ENCODE measurements at regions not wholly inside any gene's neighbourhood (a gene's known extent, or its start where the extent isn't known, plus 50 kb on each side); places are given as distances from the start of the nearest gene placed in this dataset.
"Not testable (repeated sequence)": the region's sequence is repeated elsewhere in the genome, so short reads cannot be mapped to it uniquely, and the experiment has no call there.

- Mint-ChIP-seq H3K4me3 (peak overlapping the region; percentile 22 to 78 (median 54)), H3K4me1 (peaks cover 22 to 66% (median 52%) of the 10 kb centered on the region in 7 donors), H3K27me3 (no peaks in the 10 kb centered on the region), H3K9me3 (peaks cover 0 to 17% (median 0%) of the 10 kb centered on the region in 11 donors), H3K27ac (peak overlapping the region; percentile 71 to 94 (median 86)), H3K36me3 (peaks cover 0 to 13% (median 0%) of the 10 kb centered on the region in 5 donors)
- H3K27ac ChIP-seq (ENCODE audit: low read depth, low read length): peak overlapping the region; percentile 48
- no peaks in the 10 kb centered on the region for H3K27me3 ChIP-seq (ENCODE audit: control insufficient read depth in 2 of 2, insufficient read depth in 2 of 2, low read length in 2 of 2)
- CTCF ChIA-PET: no interaction called here
- ATAC-seq: peak; percentile 54
- intact Hi-C loops (cut with micrococcal nuclease): loop anchor here in 1 of 2 donors (5.0 to 10.0 kb wide), 2 partner anchors 43 to 100 kb away; no protein-coding TSS in a partner anchor
- DNase-seq: peak in 6 of 9 donors; percentile 36 to 62 (median 51)
- peaks cover 14 to 25% of the 10 kb centered on the region in 2 donors for H3K4me1 ChIP-seq (ENCODE audit: control insufficient read depth in 2 of 2, insufficient read depth in 2 of 2, low read length in 2 of 2)
- peak overlapping the region; percentile 18 for H3K4me3 ChIP-seq (ENCODE audit: low read length)
- POLR2A ChIA-PET: interaction anchor here (1.0 to 1.7 kb wide), 2 partner anchors 10 to 15 kb away, joined by 3 to 4 read pairs; no protein-coding TSS in a partner anchor
- no peaks in the 10 kb centered on the region for H3K36me3 ChIP-seq (ENCODE audit: control insufficient read depth in 2 of 3, insufficient read depth in 3 of 3, low read length in 3 of 3)
- H3K9me3 ChIP-seq (ENCODE audit: control insufficient read depth in 2 of 3, low read length in 3 of 3): no peaks in the 10 kb centered on the region
These were observed 117.1 kb upstream of the LIPC start for GRCh38 chr15:58314593-58315216.

- CTCF ChIA-PET: no interaction called here
- no peaks in the 10 kb centered on the region for H3K36me3 ChIP-seq (ENCODE audit: control insufficient read depth in 2 of 3, insufficient read depth in 3 of 3, low read length in 3 of 3)
- H3K9me3 Mint-ChIP-seq: peaks cover 0 to 21% (median 0%) of the 10 kb centered on the region in 11 donors
- intact Hi-C loops (cut with micrococcal nuclease): loop anchor here in 1 of 2 donors (5.0 to 10.0 kb wide), 2 partner anchors 39 to 96 kb away; no protein-coding TSS in a partner anchor
- ATAC-seq (no peak), DNase-seq (no peak)
- no peak overlapping the region for H3K27ac ChIP-seq (ENCODE audit: low read depth, low read length)
- H3K4me3 ChIP-seq (ENCODE audit: low read length): no peak overlapping the region
- peaks cover 18 to 43% (median 38%) of the 10 kb centered on the region in 7 donors for H3K4me1 Mint-ChIP-seq
- POLR2A ChIA-PET: no interaction called here
- H3K36me3 Mint-ChIP-seq: peaks cover 0 to 21% (median 0%) of the 10 kb centered on the region in 5 donors
- H3K4me3 Mint-ChIP-seq: no peak overlapping the region
- no peak overlapping the region for H3K27ac Mint-ChIP-seq
- H3K4me1 ChIP-seq (ENCODE audit: control insufficient read depth in 2 of 2, insufficient read depth in 2 of 2, low read length in 2 of 2): peaks cover 14 to 20% of the 10 kb centered on the region in 2 donors
- H3K27me3 ChIP-seq (ENCODE audit: control insufficient read depth in 2 of 2, insufficient read depth in 2 of 2, low read length in 2 of 2): no peaks in the 10 kb centered on the region
- H3K27me3 Mint-ChIP-seq: no peaks in the 10 kb centered on the region
- H3K9me3 ChIP-seq (ENCODE audit: control insufficient read depth in 2 of 3, low read length in 3 of 3): no peaks in the 10 kb centered on the region
These were observed 113.3 kb upstream of the LIPC start for GRCh38 chr15:58318517-58318916.

GRCh38 chr15:58321034-58321433 is 110.8 kb upstream of the LIPC start:
- no peaks in the 10 kb centered on the region for H3K9me3 ChIP-seq (ENCODE audit: control insufficient read depth in 2 of 3, low read length in 3 of 3)
- no peak overlapping the region for H3K4me3 Mint-ChIP-seq
- DNase-seq (no peak), ATAC-seq (no peak)
- H3K4me1 ChIP-seq (ENCODE audit: control insufficient read depth in 2 of 2, insufficient read depth in 2 of 2, low read length in 2 of 2): no peaks in the 10 kb centered on the region
- CTCF ChIA-PET: interaction anchor here (0.6 kb wide), 1 partner anchor 196 kb away, joined by 3 read pairs; no protein-coding TSS in a partner anchor
- H3K36me3 Mint-ChIP-seq: peaks cover 0 to 17% (median 0%) of the 10 kb centered on the region in 5 donors
- no peaks in the 10 kb centered on the region for H3K36me3 ChIP-seq (ENCODE audit: control insufficient read depth in 2 of 3, insufficient read depth in 3 of 3, low read length in 3 of 3)
- H3K4me3 ChIP-seq (ENCODE audit: low read length): no peak overlapping the region
- POLR2A ChIA-PET: no interaction called here
- intact Hi-C loops (cut with micrococcal nuclease): no loop called here
- H3K9me3 Mint-ChIP-seq: peaks cover 0 to 15% (median 0%) of the 10 kb centered on the region in 11 donors
- peaks cover 0 to 18% (median 13%) of the 10 kb centered on the region in 7 donors for H3K4me1 Mint-ChIP-seq
- peaks cover 0 to 15% (median 2%) of the 10 kb centered on the region in 5 donors for H3K27me3 Mint-ChIP-seq
- no peak overlapping the region for H3K27ac ChIP-seq (ENCODE audit: low read depth, low read length)
- no peaks in the 10 kb centered on the region for H3K27me3 ChIP-seq (ENCODE audit: control insufficient read depth in 2 of 2, insufficient read depth in 2 of 2, low read length in 2 of 2)
- peak overlapping the region in 1 of 9 donors; percentile 12 for H3K27ac Mint-ChIP-seq

- H3K4me1 Mint-ChIP-seq: peaks cover 0 to 5% (median 3%) of the 10 kb centered on the region in 7 donors
- peaks cover 0 to 18% (median 6%) of the 10 kb centered on the region in 5 donors for H3K27me3 Mint-ChIP-seq
- peaks cover 0 to 15% (median 0%) of the 10 kb centered on the region in 5 donors for H3K36me3 Mint-ChIP-seq
- CTCF ChIA-PET: no interaction called here
- Histone ChIP-seq H3K9me3 (ENCODE audit: control insufficient read depth in 2 of 3, low read length in 3 of 3) (no peaks in the 10 kb centered on the region), H3K36me3 (ENCODE audit: control insufficient read depth in 2 of 3, insufficient read depth in 3 of 3, low read length in 3 of 3) (no peaks in the 10 kb centered on the region), H3K4me1 (ENCODE audit: control insufficient read depth in 2 of 2, insufficient read depth in 2 of 2, low read length in 2 of 2) (no peaks in the 10 kb centered on the region), H3K27ac (ENCODE audit: low read depth, low read length) (no peak overlapping the region), H3K4me3 (ENCODE audit: low read length) (no peak overlapping the region), H3K27me3 (ENCODE audit: control insufficient read depth in 2 of 2, insufficient read depth in 2 of 2, low read length in 2 of 2) (no peaks in the 10 kb centered on the region)
- POLR2A ChIA-PET: no interaction called here
- intact Hi-C loops (cut with micrococcal nuclease): no loop called here
- DNase-seq (no peak), ATAC-seq (no peak)
- H3K9me3 Mint-ChIP-seq: peaks cover 0 to 14% (median 0%) of the 10 kb centered on the region in 11 donors
- no peak overlapping the region for H3K4me3 Mint-ChIP-seq
- no peak overlapping the region for H3K27ac Mint-ChIP-seq
These were observed 109.5 kb upstream of the LIPC start for GRCh38 chr15:58322253-58322652.

- CTCF ChIA-PET; H3K27me3 ChIP-seq (ENCODE audit: control insufficient read depth in 2 of 2, insufficient read depth in 2 of 2, low read length in 2 of 2); DNase-seq; H3K4me1 Mint-ChIP-seq; H3K27ac Mint-ChIP-seq; H3K4me1 ChIP-seq (ENCODE audit: control insufficient read depth in 2 of 2, insufficient read depth in 2 of 2, low read length in 2 of 2); H3K36me3 ChIP-seq (ENCODE audit: control insufficient read depth in 2 of 3, insufficient read depth in 3 of 3, low read length in 3 of 3); ATAC-seq; H3K9me3 ChIP-seq (ENCODE audit: control insufficient read depth in 2 of 3, low read length in 3 of 3); POLR2A ChIA-PET; H3K27ac ChIP-seq (ENCODE audit: low read depth, low read length); intact Hi-C loops (cut with micrococcal nuclease); H3K4me3 Mint-ChIP-seq; H3K4me3 ChIP-seq (ENCODE audit: low read length): not testable (repeated sequence)
- Mint-ChIP-seq H3K27me3 (peaks cover 0 to 18% (median 6%) of the 10 kb centered on the region in 5 donors), H3K9me3 (peaks cover 0 to 14% (median 0%) of the 10 kb centered on the region in 11 donors), H3K36me3 (peaks cover 0 to 10% (median 0%) of the 10 kb centered on the region in 5 donors)
These were observed 108.5 kb upstream of the LIPC start for GRCh38 chr15:58323321-58323720.

GRCh38 chr15:58324533-58324932 is 107.3 kb upstream of the LIPC start:
- Mint-ChIP-seq H3K27ac (peak overlapping the region in 1 of 9 donors; percentile 28), H3K9me3 (peaks cover 0 to 14% (median 0%) of the 10 kb centered on the region in 11 donors), H3K36me3 (peaks cover 0 to 12% (median 0%) of the 10 kb centered on the region in 5 donors), H3K27me3 (peaks cover 0 to 18% (median 6%) of the 10 kb centered on the region in 5 donors), H3K4me3 (no peak overlapping the region), H3K4me1 (peaks cover 0 to 10% (median 5%) of the 10 kb centered on the region in 7 donors)
- Histone ChIP-seq H3K27me3 (ENCODE audit: control insufficient read depth in 2 of 2, insufficient read depth in 2 of 2, low read length in 2 of 2) (no peaks in the 10 kb centered on the region), H3K27ac (ENCODE audit: low read depth, low read length) (no peak overlapping the region), H3K36me3 (ENCODE audit: control insufficient read depth in 2 of 3, insufficient read depth in 3 of 3, low read length in 3 of 3) (no peaks in the 10 kb centered on the region), H3K4me1 (ENCODE audit: control insufficient read depth in 2 of 2, insufficient read depth in 2 of 2, low read length in 2 of 2) (no peaks in the 10 kb centered on the region), H3K4me3 (ENCODE audit: low read length) (no peak overlapping the region), H3K9me3 (ENCODE audit: control insufficient read depth in 2 of 3, low read length in 3 of 3) (no peaks in the 10 kb centered on the region)
- DNase-seq: no peak
- ATAC-seq: no peak
- ChIA-PET POLR2A (no interaction called here), CTCF (no interaction called here)
- intact Hi-C loops (cut with micrococcal nuclease): no loop called here

Measured in naive thymus-derived CD4-positive, alpha-beta T cell (primary cell).